ENCODE measurements at regions not wholly inside any gene's neighbourhood (a gene's known extent, or its start where the extent isn't known, plus 50 kb on each side); places are given as distances from the start of the nearest gene placed in this dataset.

GRCh38 chr1:98385652-98386051 is 275.9 kb upstream of the SNX7 start:
- no peak for TF ChIP-seq CTCF (IDR thresholded peaks at IDR 0.05; ENCODE audit: insufficient read depth, low read length, poor library complexity, severe bottlenecking)
- no peak for DNase-seq (ENCODE audit: extremely low read depth, insufficient read length)

GRCh38 chr1:98384461-98385141 is 276.9 kb upstream of the SNX7 start:
- no peaks in the 10 kb centered on the region for H3K27me3 ChIP-seq (replicated peaks; ENCODE audit: control insufficient read depth, insufficient read depth, low read length)
- no peak for DNase-seq (ENCODE audit: extremely low read depth, insufficient read length)
- no peak overlapping the region for H3K4me3 ChIP-seq (replicated peaks; ENCODE audit: low read depth, low read length)
- no peak for TF ChIP-seq CTCF (IDR thresholded peaks at IDR 0.05; ENCODE audit: insufficient read depth, low read length, poor library complexity, severe bottlenecking)
- no peaks in the 10 kb centered on the region for H3K36me3 ChIP-seq (ENCODE audit: control insufficient read depth, insufficient read depth, low read length)

More at GRCh38 chr1:98385652-98386051, 275.9 kb upstream of the SNX7 start:
- no peaks in the 10 kb centered on the region for H3K27me3 ChIP-seq (replicated peaks; ENCODE audit: control insufficient read depth, insufficient read depth, low read length)
- H3K4me3 ChIP-seq (replicated peaks; ENCODE audit: low read depth, low read length) = no peak overlapping the region
- no peaks in the 10 kb centered on the region for H3K36me3 ChIP-seq (ENCODE audit: control insufficient read depth, insufficient read depth, low read length)

GRCh38 chr1:98382986-98383740 is 278.4 kb upstream of the SNX7 start:
- no peak for DNase-seq (ENCODE audit: extremely low read depth, insufficient read length)
- TF ChIP-seq CTCF (IDR thresholded peaks at IDR 0.05; ENCODE audit: insufficient read depth, low read length, poor library complexity, severe bottlenecking) = no peak

GRCh38 chr1:98382586-98382985 is 278.9 kb upstream of the SNX7 start:
- no peak for TF ChIP-seq CTCF (IDR thresholded peaks at IDR 0.05; ENCODE audit: insufficient read depth, low read length, poor library complexity, severe bottlenecking)
- DNase-seq (ENCODE audit: extremely low read depth, insufficient read length) = no peak
- no peak overlapping the region for H3K4me3 ChIP-seq (replicated peaks; ENCODE audit: low read depth, low read length)
- H3K27me3 ChIP-seq (replicated peaks; ENCODE audit: control insufficient read depth, insufficient read depth, low read length) = no peaks in the 10 kb centered on the region
- H3K36me3 ChIP-seq (ENCODE audit: control insufficient read depth, insufficient read depth, low read length) = no peaks in the 10 kb centered on the region

More at GRCh38 chr1:98382986-98383740, 278.4 kb upstream of the SNX7 start:
- no peaks in the 10 kb centered on the region for H3K36me3 ChIP-seq (ENCODE audit: control insufficient read depth, insufficient read depth, low read length)
- H3K4me3 ChIP-seq (replicated peaks; ENCODE audit: low read depth, low read length) = no peak overlapping the region
- H3K27me3 ChIP-seq (replicated peaks; ENCODE audit: control insufficient read depth, insufficient read depth, low read length) = no peaks in the 10 kb centered on the region

- H3K27me3 ChIP-seq (replicated peaks; ENCODE audit: control insufficient read depth, insufficient read depth, low read length) = no peaks in the 10 kb centered on the region
- H3K4me3 ChIP-seq (replicated peaks; ENCODE audit: low read depth, low read length) = no peak overlapping the region
- TF ChIP-seq CTCF (IDR thresholded peaks at IDR 0.05; ENCODE audit: insufficient read depth, low read length, poor library complexity, severe bottlenecking) = no peak
- DNase-seq (ENCODE audit: extremely low read depth, insufficient read length) = no peak
- H3K36me3 ChIP-seq (ENCODE audit: control insufficient read depth, insufficient read depth, low read length) = no peaks in the 10 kb centered on the region
Observed at GRCh38 chr1:98374098-98374497, 287.4 kb upstream of the SNX7 start.
